ENCODE measurements at regions not wholly inside any gene's neighbourhood (a gene's known extent, or its start where the extent isn't known, plus 50 kb on each side); places are given as distances from the start of the nearest gene placed in this dataset.

DNA sequence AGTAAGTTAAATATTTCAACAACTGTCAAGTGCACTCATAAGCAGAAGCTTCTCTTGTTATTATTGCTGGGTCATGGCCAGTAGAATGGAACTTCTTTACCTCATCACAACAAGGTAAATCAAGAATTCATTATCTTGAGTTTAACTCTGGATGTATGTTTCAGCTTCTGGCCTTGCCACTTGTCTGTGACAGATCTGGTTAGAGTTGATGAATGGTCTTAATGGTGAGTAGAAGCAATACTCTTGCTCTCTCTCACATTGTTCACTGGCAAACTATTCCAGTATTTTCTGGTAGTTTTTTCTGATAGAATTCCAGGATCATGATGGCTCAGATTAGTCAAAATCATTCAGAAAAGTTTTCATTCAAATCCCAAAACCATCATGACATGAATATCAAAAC, 51.3 kb upstream of the NR4A2 start:
- CTCF ChIA-PET: interaction anchor here (1.2 kb wide), 1 partner anchor 43 kb away, joined by 3 read pairs; no protein-coding TSS in a partner anchor
- POLR2A ChIA-PET: interaction anchor here (2.1 kb wide), 1 partner anchor 49 kb away, joined by 9 read pairs; no protein-coding TSS in a partner anchor

- POLR2A ChIA-PET: interaction anchor here (0.5 to 2.1 kb wide), 4 partner anchors 19 to 51 kb away, joined by 3 to 9 read pairs (median 6); no protein-coding TSS in a partner anchor
- CTCF ChIA-PET: interaction anchor here (1.1 to 2.1 kb wide), 3 partner anchors 13 to 44 kb away, joined by 3 to 7 read pairs (median 6); no protein-coding TSS in a partner anchor
Measured at GRCh38 chr2:156385242-156385641, 50.9 kb upstream of the GPD2 start.

Measured in activated CD8-positive, alpha-beta memory T cell treated with anti-CD3 and anti-CD28 coated beads for 36 hours (primary cell).